ENCODE measurements at regions not wholly inside any gene's neighbourhood (a gene's known extent, or its start where the extent isn't known, plus 50 kb on each side); places are given as distances from the start of the nearest gene placed in this dataset.

DNA sequence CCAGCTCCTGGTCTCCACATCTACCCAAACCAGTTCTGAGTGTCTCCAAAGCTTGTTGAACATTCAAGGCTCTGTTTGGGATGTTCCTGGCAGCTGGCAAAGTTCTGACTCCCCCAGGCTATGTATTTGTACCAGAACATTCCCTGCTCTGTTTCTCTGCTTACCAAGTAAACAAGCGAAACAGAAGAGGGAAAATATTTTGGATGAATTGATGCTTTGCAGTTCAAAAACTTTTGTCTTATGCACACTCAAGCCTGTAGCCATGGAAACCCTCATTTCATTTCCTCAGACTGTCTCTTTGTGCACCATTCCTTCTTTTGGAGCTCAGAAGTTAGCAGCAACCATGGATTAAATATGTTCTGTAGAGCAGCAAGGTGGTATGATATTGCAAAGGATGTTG is 145.8 kb downstream of the ACTL7B start:
- DNase-seq (ENCODE audit: low read depth in 1 of 2, low spot score in 1 of 2) = no peak
- no peak overlapping the region for H3K27ac ChIP-seq
- TF ChIP-seq, protein P1, sequence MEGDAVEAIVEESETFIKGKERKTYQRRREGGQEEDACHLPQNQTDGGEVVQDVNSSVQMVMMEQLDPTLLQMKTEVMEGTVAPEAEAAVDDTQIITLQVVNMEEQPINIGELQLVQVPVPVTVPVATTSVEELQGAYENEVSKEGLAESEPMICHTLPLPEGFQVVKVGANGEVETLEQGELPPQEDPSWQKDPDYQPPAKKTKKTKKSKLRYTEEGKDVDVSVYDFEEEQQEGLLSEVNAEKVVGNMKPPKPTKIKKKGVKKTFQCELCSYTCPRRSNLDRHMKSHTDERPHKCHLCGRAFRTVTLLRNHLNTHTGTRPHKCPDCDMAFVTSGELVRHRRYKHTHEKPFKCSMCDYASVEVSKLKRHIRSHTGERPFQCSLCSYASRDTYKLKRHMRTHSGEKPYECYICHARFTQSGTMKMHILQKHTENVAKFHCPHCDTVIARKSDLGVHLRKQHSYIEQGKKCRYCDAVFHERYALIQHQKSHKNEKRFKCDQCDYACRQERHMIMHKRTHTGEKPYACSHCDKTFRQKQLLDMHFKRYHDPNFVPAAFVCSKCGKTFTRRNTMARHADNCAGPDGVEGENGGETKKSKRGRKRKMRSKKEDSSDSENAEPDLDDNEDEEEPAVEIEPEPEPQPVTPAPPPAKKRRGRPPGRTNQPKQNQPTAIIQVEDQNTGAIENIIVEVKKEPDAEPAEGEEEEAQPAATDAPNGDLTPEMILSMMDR (IDR thresholded peaks at IDR 0.05; ENCODE audit: low read depth, low read length) = no peak
- no peaks in the 10 kb centered on the region for H3K4me1 ChIP-seq (ENCODE audit: low read depth)
- no peaks in the 10 kb centered on the region for H3K36me3 ChIP-seq
- H3K4me3 ChIP-seq = no peak overlapping the region
- H3K9me3 ChIP-seq (ENCODE audit: low read depth) = no peaks in the 10 kb centered on the region
- H3K27me3 ChIP-seq = no peaks in the 10 kb centered on the region

DNA sequence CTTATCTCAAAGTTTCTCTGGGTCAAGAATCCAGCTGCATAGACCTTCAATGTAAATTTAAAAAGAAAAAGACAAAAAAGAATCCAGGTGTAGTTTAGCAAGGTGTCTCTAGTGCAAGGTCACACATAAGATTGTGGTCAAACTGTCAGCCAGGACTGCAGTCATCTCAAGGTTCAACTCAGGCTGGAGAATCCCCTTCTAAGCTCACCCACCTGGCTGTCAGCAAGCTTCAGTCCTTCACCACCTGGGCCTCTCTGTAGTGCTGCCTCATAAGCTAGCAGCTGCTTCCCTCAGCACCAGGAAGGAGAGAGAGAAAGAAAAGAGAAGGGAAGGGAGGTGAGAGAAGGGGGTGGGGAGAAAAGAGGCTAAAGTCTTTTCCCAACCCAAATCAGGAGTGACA is 146.7 kb downstream of the ACTL7B start:
- H3K4me3 ChIP-seq = no peak overlapping the region
- no peaks in the 10 kb centered on the region for H3K4me1 ChIP-seq (ENCODE audit: low read depth)
- no peaks in the 10 kb centered on the region for H3K27me3 ChIP-seq
- TF ChIP-seq, protein P1 (IDR thresholded peaks at IDR 0.05; ENCODE audit: low read depth, low read length) = no peak
- H3K36me3 ChIP-seq = no peaks in the 10 kb centered on the region
- H3K27ac ChIP-seq = no peak overlapping the region
- DNase-seq (ENCODE audit: low read depth in 1 of 2, low spot score in 1 of 2) = no peak
- no peaks in the 10 kb centered on the region for H3K9me3 ChIP-seq (ENCODE audit: low read depth)

DNA sequence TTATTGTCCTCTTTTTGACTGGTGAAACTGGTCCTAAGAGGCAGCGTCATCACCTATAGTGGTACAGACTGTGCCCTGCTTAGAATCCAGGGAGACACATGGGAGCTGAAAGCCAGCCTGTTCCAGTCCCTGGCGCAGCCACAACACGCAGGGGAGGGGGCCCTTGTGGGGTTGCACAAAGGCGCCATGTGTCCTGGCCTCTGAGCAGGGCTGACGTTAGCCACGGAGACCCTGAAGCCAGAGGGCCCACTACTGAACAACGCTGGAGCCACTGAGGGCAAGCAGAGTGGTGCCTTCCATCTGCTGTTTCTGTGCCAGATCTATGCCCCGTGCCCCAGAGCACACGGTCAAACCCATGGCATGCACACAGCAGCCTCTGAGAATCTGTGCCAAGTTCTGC is 147.3 kb downstream of the ACTL7B start:
- DNase-seq (ENCODE audit: low read depth in 1 of 2, low spot score in 1 of 2) = no peak
- no peaks in the 10 kb centered on the region for H3K36me3 ChIP-seq
- H3K4me3 ChIP-seq = no peak overlapping the region
- H3K9me3 ChIP-seq (ENCODE audit: low read depth) = no peaks in the 10 kb centered on the region
- no peaks in the 10 kb centered on the region for H3K4me1 ChIP-seq (ENCODE audit: low read depth)
- H3K27ac ChIP-seq = no peak overlapping the region
- no peaks in the 10 kb centered on the region for H3K27me3 ChIP-seq
- TF ChIP-seq, protein P1 (IDR thresholded peaks at IDR 0.05; ENCODE audit: low read depth, low read length) = no peak

DNA sequence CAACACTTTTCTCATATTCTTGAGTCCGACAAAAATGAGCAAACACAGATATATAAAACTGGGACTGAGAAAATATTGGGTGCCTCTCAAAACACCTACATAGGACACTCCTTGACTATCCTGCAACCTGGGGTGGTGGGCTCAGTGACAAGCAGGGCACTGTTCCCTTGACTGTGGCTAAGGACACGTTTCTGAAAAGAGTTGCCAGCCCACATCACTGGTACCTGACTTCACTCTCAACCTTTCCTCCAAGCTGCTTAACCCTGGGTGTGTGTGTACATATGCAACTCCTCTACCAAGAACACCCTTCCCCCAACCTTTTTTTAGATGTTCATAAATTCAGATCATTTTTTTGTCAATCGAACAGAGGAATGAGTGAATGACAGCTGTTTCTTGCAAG is 148.7 kb downstream of the ACTL7B start:
- no peaks in the 10 kb centered on the region for H3K9me3 ChIP-seq (ENCODE audit: low read depth)
- H3K4me3 ChIP-seq = no peak overlapping the region
- H3K27ac ChIP-seq = no peak overlapping the region
- TF ChIP-seq, protein P1 (IDR thresholded peaks at IDR 0.05; ENCODE audit: low read depth, low read length) = no peak
- no peaks in the 10 kb centered on the region for H3K36me3 ChIP-seq
- no peaks in the 10 kb centered on the region for H3K27me3 ChIP-seq
- no peak for DNase-seq (ENCODE audit: low read depth in 1 of 2, low spot score in 1 of 2)
- H3K4me1 ChIP-seq (ENCODE audit: low read depth) = no peaks in the 10 kb centered on the region

DNA sequence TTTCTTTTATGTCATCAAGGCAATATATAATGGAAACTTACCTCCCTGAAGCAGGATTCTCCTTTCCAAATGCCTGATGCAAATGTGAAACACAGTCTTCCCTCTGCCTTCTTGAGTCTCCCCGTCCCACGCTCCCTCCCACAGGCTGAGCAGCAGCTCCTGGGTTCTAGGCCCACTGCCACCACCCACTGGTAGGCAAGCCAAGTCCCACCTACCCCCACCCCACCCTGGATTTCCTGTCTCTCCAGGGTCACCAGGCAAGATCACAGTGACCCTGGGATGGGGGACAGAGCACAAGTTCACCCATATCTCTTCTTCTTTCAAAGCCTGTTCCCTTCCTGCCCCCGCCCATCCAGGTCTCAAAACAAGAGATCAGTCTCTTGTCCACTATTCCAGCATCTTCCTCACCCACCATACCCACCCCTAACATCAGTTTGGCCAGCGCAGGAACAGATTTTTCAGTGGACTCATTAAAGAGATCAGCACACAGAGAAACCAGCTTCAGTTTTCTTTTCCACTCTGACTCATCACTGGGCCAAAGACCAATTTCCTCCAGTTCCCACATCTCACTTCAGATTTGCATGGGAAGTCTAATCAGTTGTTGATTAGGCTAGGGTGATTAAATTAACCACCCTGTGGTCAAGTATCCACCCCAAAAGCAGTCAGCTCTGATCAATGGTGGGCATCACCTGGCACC is 151.5 kb downstream of the ACTL7B start:
- Histone ChIP-seq H3K27ac (no peak overlapping the region), H3K4me3 (no peak overlapping the region), H3K4me1 (ENCODE audit: low read depth) (no peaks in the 10 kb centered on the region), H3K27me3 (no peaks in the 10 kb centered on the region), H3K9me3 (ENCODE audit: low read depth) (no peaks in the 10 kb centered on the region), H3K36me3 (no peaks in the 10 kb centered on the region)
- TF ChIP-seq, protein P1 (IDR thresholded peaks at IDR 0.05; ENCODE audit: low read depth, low read length) = no peak
- DNase-seq (ENCODE audit: low read depth in 1 of 2, low spot score in 1 of 2) = peak in 1 of 2 donors; percentile 55
